Body of pancreas (tissue), 4 donors: ENCODE measurements at regions not wholly inside any gene's neighbourhood (a gene's known extent, or its start where the extent isn't known, plus 50 kb on each side); places are given as distances from the start of the nearest gene placed in this dataset.

Source experiments
- CTCF ChIP-seq, 7 experiments: fragments of 450-650 bp in 4 of 7; fragments of 200-600 bp in 3 of 7; sonication (generic) in 3 of 7; IDR thresholded peaks; one replicate each; pipeline ENCODE4 v1.5.1; 2016 to 2019; ENCODE audit warnings: antibody characterized with exemption in 7 of 7
- POLR2A ChIP-seq, 3 donors: fragments of 450-650 bp; IDR thresholded peaks; one replicate each; pipeline ENCODE4 v1.6.1; 2016; ENCODE audit warnings: antibody characterized with exemption in 3 of 3, mild to moderate bottlenecking in 2 of 3

DNA sequence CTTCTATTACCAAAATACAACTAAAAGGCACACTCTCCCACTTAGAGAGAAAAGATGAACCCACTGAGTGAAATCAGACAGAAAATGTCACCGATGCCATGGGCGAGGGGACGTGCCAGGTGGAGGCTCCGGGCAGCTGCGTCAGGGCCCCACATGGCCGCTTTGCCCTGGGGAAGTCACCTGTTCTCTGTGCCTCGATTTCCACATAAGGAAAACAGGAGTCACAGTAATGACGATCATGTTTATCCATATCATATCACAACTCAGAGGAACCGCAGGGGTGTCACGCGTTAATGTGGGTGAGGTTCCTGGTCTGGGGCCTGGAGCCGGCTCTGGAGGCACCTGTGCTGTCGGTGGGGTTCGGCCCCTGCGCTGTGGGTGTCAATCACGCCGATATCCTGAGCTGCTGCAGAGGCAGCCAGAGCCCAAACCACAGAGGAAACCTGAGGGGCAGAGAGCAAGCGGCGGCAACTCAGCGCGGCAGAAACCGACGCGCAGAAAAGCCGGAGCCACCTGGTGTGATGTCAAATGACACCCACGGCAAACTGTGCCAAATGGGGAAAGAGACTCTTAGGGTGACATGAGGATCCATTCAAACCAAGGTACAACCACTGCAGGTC is 243.7 kb downstream of the BRD1 start:
- no peak for TF ChIP-seq CTCF (IDR thresholded peaks at IDR 0.05)
- no peak for TF ChIP-seq POLR2A (IDR thresholded peaks at IDR 0.05)
